Activated CD4-positive, alpha-beta T cell treated with anti-CD3 and anti-CD28 coated beads, Interleukin-2, amount 10 ng/mL, durations not matched to agents 7 days and 5 days (primary cell): ENCODE measurements at regions not wholly inside any gene's neighbourhood (a gene's known extent, or its start where the extent isn't known, plus 50 kb on each side); places are given as distances from the start of the nearest gene placed in this dataset.
"Not testable (repeated sequence)": the region's sequence is repeated elsewhere in the genome, so short reads cannot be mapped to it uniquely, and the experiment has no call there.

Experiments
- CTCF ChIA-PET: fragments of 350-600 bp; sonication (Branson Sonifier 250); formaldehyde crosslinking; loops from one replicate; lab custom pipeline; 2021; ENCODE audit warnings: antibody characterized with exemption; lab: Charles Lee
- POLR2A ChIA-PET: fragments of 350-600 bp; sonication (Branson Sonifier 250); formaldehyde crosslinking; loops from one replicate; lab custom pipeline; 2021; ENCODE audit warnings: antibody characterized with exemption; lab: Charles Lee
- DNase-seq: peaks from one replicate; pipeline ENCODE4 v3.0.0-alpha.2; 2020
- H3K27ac Mint-ChIP-seq: one replicate; pipeline ENCODE4 v1.8.0; 2021; ENCODE audit warnings: mild to moderate bottlenecking, moderate library complexity, mixed read lengths
- H3K27me3 Mint-ChIP-seq: one replicate; pipeline ENCODE4 v1.8.0; 2021; ENCODE audit warnings: mixed read lengths
- H3K36me3 Mint-ChIP-seq: one replicate; pipeline ENCODE4 v1.8.0; 2021; ENCODE audit warnings: low read depth, mixed read lengths
- H3K4me1 Mint-ChIP-seq: one replicate; pipeline ENCODE4 v1.8.0; 2021; ENCODE audit warnings: mixed read lengths
- H3K4me3 Mint-ChIP-seq: one replicate; pipeline ENCODE4 v1.8.0; 2021; ENCODE audit warnings: mild to moderate bottlenecking, moderate library complexity, mixed read lengths
- H3K9me3 Mint-ChIP-seq: one replicate; pipeline ENCODE4 v1.8.0; 2021; ENCODE audit warnings: mixed read lengths

DNA sequence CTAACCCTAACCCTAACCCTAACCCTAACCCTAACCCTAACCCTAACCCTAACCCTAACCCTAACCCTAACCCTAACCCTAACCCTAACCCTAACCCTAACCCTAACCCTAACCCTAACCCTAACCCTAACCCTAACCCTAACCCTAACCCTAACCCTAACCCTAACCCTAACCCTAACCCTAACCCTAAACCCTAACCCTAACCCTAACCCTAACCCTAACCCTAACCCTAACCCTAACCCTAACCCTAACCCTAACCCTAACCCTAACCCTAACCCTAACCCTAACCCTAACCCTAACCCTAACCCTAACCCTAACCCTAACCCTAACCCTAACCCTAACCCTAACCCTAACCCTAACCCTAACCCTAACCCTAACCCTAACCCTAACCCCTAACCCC is 80.6 kb upstream of the PLEKHG4B start:
- CTCF ChIA-PET, H3K27ac Mint-ChIP-seq, DNase-seq, H3K36me3 Mint-ChIP-seq, H3K4me3 Mint-ChIP-seq, H3K27me3 Mint-ChIP-seq, POLR2A ChIA-PET, H3K9me3 Mint-ChIP-seq, H3K4me1 Mint-ChIP-seq: not testable (repeated sequence)

DNA sequence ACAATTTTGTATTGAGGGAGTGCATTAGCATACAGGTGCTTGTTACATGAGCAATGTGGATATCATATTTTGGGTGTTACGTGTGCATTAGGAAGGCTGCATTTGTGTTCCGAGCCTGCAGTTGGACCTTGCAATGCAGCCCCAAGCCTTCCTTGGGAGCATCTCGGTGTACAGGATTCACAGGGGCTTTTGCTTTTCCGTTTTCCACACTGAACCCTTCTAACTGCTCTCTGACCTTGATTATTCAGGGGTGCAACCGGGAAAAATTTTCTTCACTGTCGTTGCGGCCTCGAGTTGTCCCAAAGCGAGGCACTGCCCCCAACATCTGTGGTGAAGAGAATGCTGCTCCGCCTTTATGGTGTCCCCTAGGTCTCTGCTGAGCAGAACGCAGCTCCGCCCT is 80.1 kb upstream of the PLEKHG4B start:
- no peaks in the 10 kb centered on the region for H3K4me1 Mint-ChIP-seq
- H3K4me3 Mint-ChIP-seq = no peak overlapping the region
- H3K27ac Mint-ChIP-seq = no peak overlapping the region
- H3K36me3 Mint-ChIP-seq = no peaks in the 10 kb centered on the region
- H3K9me3 Mint-ChIP-seq = peaks cover 2% of the 10 kb centered on the region
- POLR2A ChIA-PET = no interaction called here
- CTCF ChIA-PET = no interaction called here
- H3K27me3 Mint-ChIP-seq = peaks cover 2% of the 10 kb centered on the region
- DNase-seq = no peak

DNA sequence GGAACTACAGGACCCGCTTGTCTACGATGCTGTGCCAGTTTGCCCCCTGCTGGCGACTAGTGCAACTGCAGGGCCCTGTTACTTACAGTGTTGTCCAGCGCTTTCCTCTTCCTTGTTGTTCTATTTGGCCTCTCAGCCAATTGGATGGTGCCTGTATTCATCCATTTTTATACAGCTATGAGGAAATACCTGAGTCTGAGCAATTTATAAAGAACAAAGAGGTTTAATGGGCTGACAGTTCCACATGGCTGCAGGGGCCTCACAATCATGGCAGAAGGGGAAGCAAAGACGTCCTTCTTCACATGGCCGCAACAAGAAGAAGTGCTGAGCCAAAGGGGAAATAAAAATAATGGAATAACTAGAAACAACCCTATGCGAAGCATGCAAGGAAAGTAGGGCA is 78.7 kb upstream of the PLEKHG4B start:
- Mint-ChIP-seq H3K27me3 (peaks cover 2% of the 10 kb centered on the region), H3K4me3 (no peak overlapping the region), H3K4me1 (no peaks in the 10 kb centered on the region), H3K27ac (no peak overlapping the region), H3K9me3 (peaks cover 2% of the 10 kb centered on the region), H3K36me3 (no peaks in the 10 kb centered on the region)
- CTCF ChIA-PET = no interaction called here
- DNase-seq = no peak
- POLR2A ChIA-PET = no interaction called here

DNA sequence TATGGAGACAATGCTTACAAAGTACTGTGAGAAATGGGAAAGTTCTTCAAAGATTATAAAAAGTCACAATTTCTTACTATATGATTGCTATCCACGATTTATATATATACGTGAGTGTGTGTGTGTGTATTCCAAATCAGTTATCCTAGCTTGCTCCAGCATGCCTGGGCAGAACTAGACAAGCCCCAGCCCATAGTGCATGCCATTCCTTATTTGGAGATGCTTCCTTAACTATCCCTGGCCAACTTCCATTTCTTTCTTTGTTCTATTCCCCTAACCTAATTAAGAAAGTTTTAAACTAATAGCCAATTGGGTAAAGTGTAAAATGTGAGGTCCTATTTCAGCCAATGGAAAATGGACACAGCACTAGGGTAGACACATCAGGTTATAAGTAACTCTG is 77.3 kb upstream of the PLEKHG4B start:
- H3K4me1 Mint-ChIP-seq, H3K27me3 Mint-ChIP-seq, DNase-seq, POLR2A ChIA-PET, H3K9me3 Mint-ChIP-seq, H3K27ac Mint-ChIP-seq, H3K36me3 Mint-ChIP-seq, H3K4me3 Mint-ChIP-seq: not testable (repeated sequence)
- CTCF ChIA-PET = interaction anchor here (1.1 kb wide), 1 partner anchor 193 kb away, joined by 3 read pairs; no protein-coding TSS in a partner anchor

DNA sequence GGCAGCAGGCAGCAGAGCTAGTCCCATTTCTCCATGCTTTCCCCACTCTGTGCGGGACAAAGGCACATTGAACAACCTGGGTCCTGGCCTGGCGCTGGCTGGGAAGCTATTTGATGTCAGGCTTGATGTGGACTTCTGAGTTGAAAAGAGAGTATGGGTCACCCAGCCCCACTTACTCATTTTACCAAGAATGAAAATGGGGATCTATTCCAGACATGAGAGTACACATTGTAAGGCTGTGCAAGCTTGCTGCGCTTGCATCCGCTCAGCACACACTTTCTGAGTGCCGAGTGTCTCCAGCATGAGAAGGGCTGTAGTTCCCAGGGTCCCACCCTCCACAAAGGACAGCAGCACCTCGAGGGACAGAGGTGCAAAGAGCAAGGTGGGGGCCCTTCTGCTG is 71.7 kb upstream of the PLEKHG4B start:
- CTCF ChIA-PET, POLR2A ChIA-PET, H3K9me3 Mint-ChIP-seq, H3K27ac Mint-ChIP-seq, DNase-seq, H3K4me3 Mint-ChIP-seq, H3K27me3 Mint-ChIP-seq, H3K4me1 Mint-ChIP-seq, H3K36me3 Mint-ChIP-seq: not testable (repeated sequence)

DNA sequence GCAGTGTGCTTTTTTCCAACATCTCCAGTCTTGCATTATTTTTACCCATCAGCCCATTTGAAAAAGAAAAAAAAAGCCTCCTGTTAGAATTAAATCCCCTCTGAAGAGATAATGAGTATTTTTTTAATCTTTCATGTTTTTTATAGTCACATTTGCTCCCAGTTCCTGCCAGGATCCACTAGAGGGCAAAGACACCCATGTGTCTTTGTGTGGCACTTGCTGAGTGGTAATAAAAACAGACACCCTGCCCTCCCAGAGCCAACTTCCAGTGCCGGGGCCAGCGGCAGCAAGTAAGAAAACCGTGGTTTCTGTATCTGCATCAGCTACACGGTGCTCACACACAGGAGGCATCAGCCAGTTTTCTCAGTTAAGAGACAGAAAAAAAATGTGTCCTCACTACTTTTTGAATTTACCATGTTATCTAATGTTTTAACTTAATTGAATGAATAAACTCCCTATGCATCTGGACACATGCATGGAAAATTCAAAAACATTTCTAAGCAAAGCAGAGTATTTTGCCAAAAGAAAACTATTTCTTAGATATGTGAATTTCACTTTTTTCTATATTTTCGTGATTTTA is 70.2 kb upstream of the PLEKHG4B start:
- Mint-ChIP-seq H3K4me1 (no peaks in the 10 kb centered on the region), H3K27ac (no peak overlapping the region), H3K36me3 (no peaks in the 10 kb centered on the region), H3K27me3 (peaks cover 11% of the 10 kb centered on the region), H3K9me3 (no peaks in the 10 kb centered on the region), H3K4me3 (no peak overlapping the region)
- POLR2A ChIA-PET = no interaction called here
- CTCF ChIA-PET = no interaction called here
- no peak for DNase-seq

DNA sequence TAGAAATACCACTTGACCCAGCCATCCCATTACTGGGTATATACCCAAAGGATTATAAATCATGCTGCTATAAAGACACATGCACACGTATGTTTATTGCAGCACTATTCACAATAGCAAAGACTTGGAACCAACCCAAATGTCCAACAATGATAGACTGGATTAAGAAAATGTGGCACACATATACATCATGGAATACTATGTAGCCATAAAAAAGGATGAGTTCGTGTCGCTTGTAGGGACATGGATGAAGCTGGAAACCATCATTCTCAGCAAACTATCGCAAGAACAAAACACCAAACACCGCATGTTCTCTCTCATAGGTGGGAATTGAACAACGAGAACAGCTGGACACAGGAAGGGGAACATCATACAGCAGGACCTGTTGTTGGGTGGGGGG is 68.1 kb upstream of the PLEKHG4B start:
- POLR2A ChIA-PET, H3K4me1 Mint-ChIP-seq, H3K9me3 Mint-ChIP-seq, CTCF ChIA-PET, H3K27ac Mint-ChIP-seq, H3K36me3 Mint-ChIP-seq, H3K4me3 Mint-ChIP-seq, DNase-seq: not testable (repeated sequence)
- H3K27me3 Mint-ChIP-seq = peaks cover 17% of the 10 kb centered on the region

DNA sequence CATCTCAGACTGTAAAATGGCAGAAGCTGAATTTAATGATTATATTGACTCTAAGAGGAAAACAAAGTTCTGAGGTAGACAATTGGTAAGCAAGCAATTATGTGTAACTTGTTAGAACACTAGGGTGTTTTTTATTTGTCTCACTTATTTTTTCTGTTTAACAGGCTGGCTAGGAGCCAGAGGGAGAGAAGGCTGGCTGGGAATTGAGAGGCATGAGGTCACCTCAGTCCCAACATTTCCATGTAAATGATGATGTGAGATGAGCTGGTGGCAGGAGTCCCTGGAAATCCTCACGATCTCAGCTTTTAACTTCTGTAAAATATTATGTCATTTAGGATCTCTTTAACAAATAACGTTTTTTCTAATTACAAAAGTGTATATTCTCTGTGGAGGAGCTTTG is 66.9 kb upstream of the PLEKHG4B start:
- H3K4me1 Mint-ChIP-seq, DNase-seq, H3K36me3 Mint-ChIP-seq, H3K4me3 Mint-ChIP-seq, H3K9me3 Mint-ChIP-seq, H3K27ac Mint-ChIP-seq, CTCF ChIA-PET, POLR2A ChIA-PET: not testable (repeated sequence)
- H3K27me3 Mint-ChIP-seq = peaks cover 19% of the 10 kb centered on the region

DNA sequence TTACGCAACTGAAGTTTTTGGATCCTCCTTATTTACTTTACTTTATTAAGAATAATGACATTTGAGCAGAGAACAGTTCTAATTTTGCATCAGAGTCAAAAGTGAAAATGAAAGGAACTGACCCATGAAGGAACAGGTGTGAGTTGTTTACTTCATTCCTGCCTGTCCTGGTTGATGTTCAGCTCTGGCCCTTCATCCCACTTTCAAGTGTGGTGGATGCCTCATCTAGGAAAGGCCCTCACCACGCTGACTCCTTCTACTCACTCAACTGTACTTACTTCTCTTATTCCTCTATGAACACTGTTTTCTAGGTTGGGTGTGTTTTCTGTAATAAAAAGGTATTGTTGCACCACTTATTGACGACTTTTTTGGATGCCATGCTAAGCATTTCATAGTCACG is 61.8 kb upstream of the PLEKHG4B start:
- H3K4me1 Mint-ChIP-seq = peaks cover 3% of the 10 kb centered on the region

DNA sequence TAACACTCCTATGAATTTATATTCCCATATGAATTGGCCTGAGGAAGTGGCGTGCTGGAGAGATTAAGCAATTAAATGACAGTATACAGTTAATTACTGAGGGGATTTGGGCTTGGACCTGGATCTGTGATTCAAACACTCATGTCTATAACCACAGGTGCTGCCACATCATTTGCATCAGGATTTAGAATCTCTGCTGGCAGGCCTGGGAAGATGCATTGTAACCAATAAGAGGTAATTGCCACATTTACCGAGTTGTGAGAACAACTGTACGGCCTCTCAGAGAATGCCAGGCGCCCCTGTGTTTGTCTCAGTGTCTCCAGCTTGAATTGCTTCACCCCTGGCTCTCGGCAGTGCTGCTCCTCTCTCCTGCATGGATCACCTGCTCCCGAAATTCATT is 61.4 kb upstream of the PLEKHG4B start:
- DNase-seq, H3K9me3 Mint-ChIP-seq, H3K36me3 Mint-ChIP-seq, POLR2A ChIA-PET, CTCF ChIA-PET, H3K4me3 Mint-ChIP-seq, H3K4me1 Mint-ChIP-seq, H3K27ac Mint-ChIP-seq: not testable (repeated sequence)
- peaks cover 18% of the 10 kb centered on the region for H3K27me3 Mint-ChIP-seq

More for the DNA sequence above, 61.8 kb upstream of the PLEKHG4B start:
- no peak for DNase-seq
- no peak overlapping the region for H3K4me3 Mint-ChIP-seq
- peaks cover 9% of the 10 kb centered on the region for H3K9me3 Mint-ChIP-seq
- H3K27me3 Mint-ChIP-seq = peaks cover 18% of the 10 kb centered on the region
- CTCF ChIA-PET = no interaction called here
- POLR2A ChIA-PET = no interaction called here
- H3K36me3 Mint-ChIP-seq = no peaks in the 10 kb centered on the region
- no peak overlapping the region for H3K27ac Mint-ChIP-seq

DNA sequence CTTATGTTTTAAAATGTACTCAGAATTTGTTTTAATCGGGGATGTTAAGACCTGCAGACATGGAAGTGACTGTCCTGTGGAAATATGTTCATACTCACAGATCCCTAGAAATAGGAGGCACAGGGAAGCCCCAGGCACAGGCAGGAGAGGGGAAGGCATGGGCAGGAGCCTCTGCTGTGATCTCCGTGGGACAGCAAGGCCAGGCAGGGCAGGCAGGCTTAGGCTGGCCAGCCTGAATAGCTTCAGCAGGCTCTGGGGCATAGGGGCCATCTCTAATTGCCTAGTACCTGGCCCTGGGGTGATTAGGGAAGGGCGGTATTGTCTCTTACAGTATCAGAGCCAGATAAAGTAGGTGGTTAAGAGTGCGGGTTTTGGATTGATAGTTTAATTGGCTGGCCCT is 59.8 kb upstream of the PLEKHG4B start:
- DNase-seq = no peak
- ChIA-PET CTCF (no interaction called here), POLR2A (no interaction called here)
- H3K9me3 Mint-ChIP-seq = peaks cover 9% of the 10 kb centered on the region
- peaks cover 3% of the 10 kb centered on the region for H3K4me1 Mint-ChIP-seq
- no peak overlapping the region for H3K4me3 Mint-ChIP-seq
- peaks cover 14% of the 10 kb centered on the region for H3K27me3 Mint-ChIP-seq
- no peak overlapping the region for H3K27ac Mint-ChIP-seq
- H3K36me3 Mint-ChIP-seq = no peaks in the 10 kb centered on the region

DNA sequence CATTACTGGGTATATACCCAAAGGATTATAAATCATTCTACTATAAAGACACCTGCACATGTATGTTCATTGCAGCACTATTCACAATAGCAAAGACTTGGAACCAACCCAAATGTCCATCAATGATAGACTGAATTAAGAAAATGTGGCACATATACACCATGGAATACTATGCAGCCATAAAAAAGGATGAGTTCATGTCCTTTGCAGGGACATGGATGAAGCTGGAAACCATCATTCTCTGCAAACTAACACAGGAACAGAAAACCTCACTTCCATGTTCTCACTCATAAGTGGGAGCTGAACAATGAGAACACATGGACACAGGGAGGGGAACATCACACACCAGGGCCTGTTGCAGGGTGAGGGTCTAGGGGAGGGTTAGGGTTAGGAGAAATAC is 56.4 kb upstream of the PLEKHG4B start:
- H3K27ac Mint-ChIP-seq, H3K36me3 Mint-ChIP-seq, H3K4me1 Mint-ChIP-seq, H3K9me3 Mint-ChIP-seq, DNase-seq, POLR2A ChIA-PET, H3K4me3 Mint-ChIP-seq, CTCF ChIA-PET: not testable (repeated sequence)
- H3K27me3 Mint-ChIP-seq = peaks cover 23% of the 10 kb centered on the region

DNA sequence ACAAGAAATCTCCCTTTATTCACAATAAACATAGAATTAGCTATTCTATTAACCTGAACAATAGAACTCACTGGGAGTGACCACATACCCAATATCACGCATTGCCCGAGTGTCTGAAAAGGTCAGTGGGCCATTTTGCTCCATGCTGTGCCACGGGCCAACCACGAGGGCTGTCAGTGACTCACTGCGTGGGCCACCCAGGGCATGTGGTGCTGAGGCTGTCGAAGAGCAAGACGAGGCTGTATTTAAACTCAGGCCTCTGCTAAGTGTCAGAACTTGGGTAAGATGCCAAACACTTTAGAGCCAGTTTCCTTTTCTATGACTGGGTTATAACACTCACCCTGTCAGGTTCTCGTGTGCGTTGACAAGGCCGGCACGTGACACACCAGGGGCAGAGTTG is 54.8 kb upstream of the PLEKHG4B start:
- DNase-seq, H3K4me1 Mint-ChIP-seq, H3K36me3 Mint-ChIP-seq, POLR2A ChIA-PET, CTCF ChIA-PET, H3K9me3 Mint-ChIP-seq, H3K4me3 Mint-ChIP-seq, H3K27ac Mint-ChIP-seq: not testable (repeated sequence)
- H3K27me3 Mint-ChIP-seq = peaks cover 25% of the 10 kb centered on the region

DNA sequence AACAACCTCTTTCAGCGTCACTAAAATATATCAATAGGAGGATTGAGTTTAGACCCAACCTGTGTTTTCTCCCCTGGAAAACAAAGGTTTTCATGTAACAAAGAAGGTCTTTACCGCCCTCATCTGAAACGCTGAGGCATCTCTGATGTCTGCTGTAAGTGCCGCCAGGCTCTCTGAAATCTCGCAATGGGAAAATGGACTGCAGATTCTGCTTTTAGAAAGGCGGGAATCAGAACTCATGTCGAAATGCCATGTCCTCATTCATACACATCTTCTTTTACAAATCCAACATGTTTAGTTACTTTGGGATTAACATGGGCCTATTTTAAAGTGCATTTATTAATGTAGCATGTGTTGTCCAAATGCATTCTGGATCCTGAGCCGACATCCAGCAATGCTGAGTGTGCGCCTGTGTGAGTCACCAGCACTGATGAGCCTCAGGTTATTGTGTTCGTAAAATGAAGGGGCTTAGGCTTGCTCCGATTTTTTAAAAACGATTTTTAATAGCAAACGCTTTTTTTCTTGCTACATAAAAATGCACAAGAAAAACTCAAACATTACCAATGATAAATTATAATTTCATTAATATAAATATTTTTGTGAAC is 51.9 kb upstream of the PLEKHG4B start:
- Mint-ChIP-seq H3K4me3 (no peak overlapping the region), H3K27ac (no peak overlapping the region), H3K27me3 (peaks cover 19% of the 10 kb centered on the region)

More for the DNA sequence above, 51.9 kb upstream of the PLEKHG4B start:
- DNase-seq = no peak
- ChIA-PET CTCF (no interaction called here), POLR2A (no interaction called here)
- Mint-ChIP-seq H3K4me1 (no peaks in the 10 kb centered on the region), H3K9me3 (no peaks in the 10 kb centered on the region), H3K36me3 (no peaks in the 10 kb centered on the region)
